ENCODE measurements at regions not wholly inside any gene's neighbourhood (a gene's known extent, or its start where the extent isn't known, plus 50 kb on each side); places are given as distances from the start of the nearest gene placed in this dataset.

GRCh38 chr15:38670128-38671005 is 105.8 kb upstream of the RASGRP1 start:
- no peaks in the 10 kb centered on the region for H3K4me1 Mint-ChIP-seq (ENCODE audit: unreplicated experiment)
- no peaks in the 10 kb centered on the region for H3K36me3 Mint-ChIP-seq (ENCODE audit: unreplicated experiment)
- peaks cover 58% of the 10 kb centered on the region for H3K27me3 Mint-ChIP-seq (ENCODE audit: unreplicated experiment)
- no peak overlapping the region for H3K27ac Mint-ChIP-seq (ENCODE audit: unreplicated experiment)
- H3K9me3 Mint-ChIP-seq (ENCODE audit: unreplicated experiment) = no peaks in the 10 kb centered on the region
- no peak for TF ChIP-seq CTCF (IDR thresholded peaks at IDR 0.05)
- DNase-seq (ENCODE audit: extremely low spot score, unreplicated experiment) = no peak
- H3K4me3 Mint-ChIP-seq (ENCODE audit: unreplicated experiment) = no peak overlapping the region

- Mint-ChIP-seq H3K27ac (ENCODE audit: unreplicated experiment) (no peak overlapping the region), H3K4me3 (ENCODE audit: unreplicated experiment) (no peak overlapping the region), H3K27me3 (ENCODE audit: unreplicated experiment) (peaks cover 57% of the 10 kb centered on the region), H3K36me3 (ENCODE audit: unreplicated experiment) (no peaks in the 10 kb centered on the region), H3K4me1 (ENCODE audit: unreplicated experiment) (no peaks in the 10 kb centered on the region), H3K9me3 (ENCODE audit: unreplicated experiment) (no peaks in the 10 kb centered on the region)
- no peak for TF ChIP-seq CTCF (IDR thresholded peaks at IDR 0.05)
- DNase-seq (ENCODE audit: extremely low spot score, unreplicated experiment) = no peak
These were observed 106.4 kb upstream of the RASGRP1 start for GRCh38 chr15:38671006-38671387.

- Mint-ChIP-seq H3K4me1 (ENCODE audit: unreplicated experiment) (no peaks in the 10 kb centered on the region), H3K27ac (ENCODE audit: unreplicated experiment) (no peak overlapping the region)
These were observed 107.2 kb upstream of the RASGRP1 start for GRCh38 chr15:38671675-38672254.

GRCh38 chr15:38672273-38672672 is 107.7 kb upstream of the RASGRP1 start:
- no peak overlapping the region for H3K4me3 Mint-ChIP-seq (ENCODE audit: unreplicated experiment)
- no peaks in the 10 kb centered on the region for H3K4me1 Mint-ChIP-seq (ENCODE audit: unreplicated experiment)
- no peak overlapping the region for H3K27ac Mint-ChIP-seq (ENCODE audit: unreplicated experiment)
- no peak for TF ChIP-seq CTCF (IDR thresholded peaks at IDR 0.05)
- no peak for DNase-seq (ENCODE audit: extremely low spot score, unreplicated experiment)
- H3K27me3 Mint-ChIP-seq (ENCODE audit: unreplicated experiment) = peaks cover 54% of the 10 kb centered on the region
- H3K9me3 Mint-ChIP-seq (ENCODE audit: unreplicated experiment) = no peaks in the 10 kb centered on the region
- H3K36me3 Mint-ChIP-seq (ENCODE audit: unreplicated experiment) = no peaks in the 10 kb centered on the region

More at GRCh38 chr15:38671675-38672254, 107.2 kb upstream of the RASGRP1 start:
- no peaks in the 10 kb centered on the region for H3K36me3 Mint-ChIP-seq (ENCODE audit: unreplicated experiment)
- no peak for DNase-seq (ENCODE audit: extremely low spot score, unreplicated experiment)
- H3K27me3 Mint-ChIP-seq (ENCODE audit: unreplicated experiment) = peaks cover 54% of the 10 kb centered on the region
- H3K4me3 Mint-ChIP-seq (ENCODE audit: unreplicated experiment) = no peak overlapping the region
- no peaks in the 10 kb centered on the region for H3K9me3 Mint-ChIP-seq (ENCODE audit: unreplicated experiment)
- TF ChIP-seq CTCF (IDR thresholded peaks at IDR 0.05) = no peak

Measured in osteocyte (in vitro differentiated cells).